ENCODE measurements at regions not wholly inside any gene's neighbourhood (a gene's known extent, or its start where the extent isn't known, plus 50 kb on each side); places are given as distances from the start of the nearest gene placed in this dataset.
A peak's percentile ranks its signal among the peaks of the same experiment; 100 is the strongest.

- DNase-seq = no peak
These were observed 146.6 kb upstream of the TBL1X start for GRCh38 chrX:9318213-9318612.

GRCh38 chrX:9318766-9319165 is 146.1 kb upstream of the TBL1X start:
- DNase-seq = no peak

- no peak for DNase-seq
These were observed 143.9 kb upstream of the TBL1X start for GRCh38 chrX:9320940-9321339.

- no peak for DNase-seq
These were observed 140.2 kb upstream of the TBL1X start for GRCh38 chrX:9324676-9325075.

DNA sequence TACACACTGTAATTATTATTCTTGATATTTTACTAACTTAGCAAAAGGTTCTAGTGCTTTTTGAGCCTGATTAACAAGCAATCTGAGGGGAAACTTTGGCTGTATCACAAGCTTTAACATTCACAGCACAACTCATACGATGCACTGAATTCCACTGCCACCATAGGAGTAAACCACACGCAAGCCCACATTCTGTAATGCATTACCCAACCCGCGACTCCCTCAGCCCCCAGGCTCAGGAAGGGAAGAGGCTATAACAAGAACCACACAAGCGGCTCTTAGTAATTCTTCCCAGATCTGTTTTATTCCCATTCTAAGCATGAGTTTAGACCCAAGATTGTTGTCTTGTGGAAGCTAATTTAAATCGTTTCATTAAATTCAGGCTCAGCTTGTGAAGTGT is 138.5 kb upstream of the TBL1X start:
- DNase-seq = no peak

DNA sequence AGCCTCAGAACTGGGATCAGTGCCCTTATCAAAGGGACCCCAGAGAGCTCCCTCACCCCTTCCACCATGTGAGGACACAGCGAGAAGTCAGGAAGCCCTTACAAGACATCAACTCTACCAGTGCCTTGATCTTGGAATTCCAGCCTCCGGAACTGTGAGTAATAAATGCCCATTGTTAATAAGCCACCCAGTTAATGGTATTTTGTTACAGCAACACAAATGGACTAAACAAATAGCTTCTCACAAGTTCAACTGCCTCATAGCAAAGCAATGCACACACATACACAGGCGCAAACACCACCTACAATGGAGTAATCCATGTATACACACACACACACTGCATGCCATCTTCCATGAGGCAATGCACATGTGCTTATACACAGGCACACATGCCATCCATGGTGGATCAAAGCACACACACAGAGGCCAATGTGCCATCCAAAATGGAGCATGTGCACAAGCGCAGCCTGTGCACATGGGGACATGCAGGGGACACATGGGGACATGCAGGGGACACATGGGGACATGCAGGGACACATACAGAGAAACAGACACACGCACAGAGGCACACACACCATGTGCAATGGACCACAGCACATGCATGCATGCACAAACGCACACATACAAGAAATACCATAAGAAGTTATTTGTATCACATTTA is 137.6 kb upstream of the TBL1X start:
- DNase-seq = no peak

GRCh38 chrX:9327747-9328145 is 137.1 kb upstream of the TBL1X start:
- no peak for DNase-seq

GRCh38 chrX:9329056-9329455 is 135.8 kb upstream of the TBL1X start:
- no peak for DNase-seq

DNA sequence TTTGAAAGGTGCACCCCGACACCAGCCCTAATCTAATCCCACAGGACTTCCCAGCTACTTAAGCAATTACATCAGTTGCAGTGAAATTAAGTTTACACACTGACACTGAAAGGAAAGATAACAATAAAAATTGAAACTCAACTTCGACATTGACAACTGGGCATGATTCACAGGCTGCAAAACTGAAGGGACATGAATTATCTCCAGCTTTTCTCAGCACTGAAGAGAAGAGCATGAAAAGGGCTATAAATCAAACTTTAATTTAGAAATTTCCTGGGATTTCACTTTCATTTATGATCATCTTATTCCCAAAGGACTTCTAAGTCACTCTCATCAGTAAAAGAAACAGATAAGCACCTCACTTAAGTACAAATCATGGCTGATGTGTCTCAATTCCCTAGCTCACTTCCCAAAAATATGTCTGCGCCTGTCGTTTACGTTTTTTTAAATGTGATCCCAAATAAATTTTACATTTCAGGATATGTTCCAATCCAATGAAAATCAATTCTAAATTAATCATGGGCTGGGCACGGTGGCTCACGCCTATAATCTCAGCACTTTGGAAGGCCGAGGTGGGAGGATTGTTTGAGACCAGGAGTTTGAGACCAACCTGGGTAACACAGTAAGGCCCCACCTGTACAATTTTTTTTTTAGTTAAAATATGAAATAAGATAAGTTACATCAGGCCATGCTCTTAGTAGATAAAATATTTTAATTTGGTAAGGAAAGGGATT is 134.4 kb upstream of the TBL1X start:
- no peak for DNase-seq

DNA sequence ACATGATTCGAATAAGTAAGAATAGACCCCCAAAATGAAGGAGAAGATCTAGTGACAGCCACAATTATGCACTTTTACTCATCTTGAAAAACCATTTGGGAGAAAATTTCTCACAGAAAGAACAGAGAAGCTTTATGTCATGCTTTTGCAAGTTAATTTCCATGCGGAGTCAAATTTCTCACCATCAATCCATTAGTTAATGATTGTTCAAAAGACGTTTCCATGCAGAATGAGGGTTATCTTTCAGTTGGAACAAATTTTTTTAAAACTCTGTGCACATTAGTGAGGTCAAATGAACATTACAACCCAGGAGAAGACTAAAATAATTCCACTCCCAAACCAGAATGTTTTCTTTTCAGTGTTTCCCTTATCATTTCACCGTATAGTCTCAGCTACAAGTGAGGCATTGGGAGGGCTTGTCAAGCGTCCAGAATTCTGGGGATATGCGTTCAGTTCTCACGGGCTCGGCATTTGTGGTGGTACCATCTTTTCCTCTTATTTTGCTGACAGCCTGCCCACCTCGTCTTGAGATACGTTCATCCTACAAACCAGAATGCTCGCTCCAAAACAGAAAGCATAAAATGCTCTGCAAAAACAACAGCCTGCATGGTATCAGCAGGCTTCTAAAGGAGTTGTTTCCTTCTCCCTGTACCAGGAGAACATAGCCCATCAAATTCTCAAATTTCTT is 130.8 kb upstream of the TBL1X start:
- no peak for DNase-seq

DNA sequence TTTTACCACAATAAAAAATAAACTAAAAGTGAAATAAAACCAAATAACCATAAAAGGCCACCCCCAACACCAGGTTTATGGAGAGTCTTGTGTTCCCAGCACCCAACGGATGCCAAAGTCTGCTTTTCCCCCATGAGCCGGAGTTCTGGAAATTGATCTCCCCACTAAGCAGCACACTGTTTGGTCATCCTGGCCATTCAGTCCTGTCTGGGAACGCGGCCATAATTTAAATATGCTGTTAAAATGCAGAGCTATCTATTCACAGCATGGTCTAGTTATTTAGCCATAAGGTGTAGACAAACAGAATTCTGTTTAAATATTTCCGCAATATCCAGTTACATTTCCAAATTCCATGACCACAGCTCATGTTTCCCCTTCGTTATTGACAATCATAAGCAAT is 129.6 kb upstream of the TBL1X start:
- DNase-seq = no peak

DNA sequence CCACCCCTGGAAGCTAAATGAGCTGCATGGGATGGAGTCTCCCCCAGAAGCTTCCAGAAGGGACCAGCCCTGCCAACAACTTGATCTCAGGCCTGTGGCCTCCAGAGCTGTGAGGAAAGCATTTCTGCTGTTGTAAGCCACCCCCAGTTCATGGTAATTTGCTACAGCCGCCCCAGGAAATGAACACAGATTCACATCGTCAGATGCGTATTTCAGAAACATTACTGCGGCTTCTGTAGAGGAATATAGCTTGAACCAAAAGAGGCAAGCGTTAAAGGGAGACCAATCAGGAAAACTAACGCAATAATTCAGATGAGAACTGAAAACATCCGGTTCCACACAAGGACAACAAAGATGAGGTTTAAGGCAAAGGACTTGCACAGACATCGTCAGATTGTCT is 128.4 kb upstream of the TBL1X start:
- DNase-seq = no peak

DNA sequence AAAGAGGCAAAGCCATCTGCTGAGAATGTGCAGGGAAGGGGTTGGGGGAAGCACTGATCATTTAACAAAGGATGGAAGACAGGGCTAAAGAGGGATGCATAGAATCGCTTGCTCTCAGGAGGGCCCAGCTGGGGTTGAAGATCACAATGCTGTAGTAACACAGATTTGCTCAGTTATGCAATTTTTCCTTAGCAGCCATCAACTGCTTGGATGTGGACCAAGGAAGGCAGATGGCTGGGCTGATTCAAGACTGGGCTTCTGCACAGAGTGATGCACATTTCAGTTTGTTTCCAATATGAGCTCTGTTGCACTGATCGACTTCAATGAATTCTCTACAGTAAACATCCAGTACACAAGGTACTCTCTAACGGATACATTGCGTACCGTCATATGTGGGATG is 127.8 kb upstream of the TBL1X start:
- no peak for DNase-seq

- DNase-seq = no peak
These were observed 125.9 kb upstream of the TBL1X start for GRCh38 chrX:9338986-9339385.

GRCh38 chrX:9339603-9340491 is 125.0 kb upstream of the TBL1X start:
- DNase-seq = no peak

GRCh38 chrX:9340598-9341290 is 124.1 kb upstream of the TBL1X start:
- DNase-seq = peak; percentile 49 to 56

DNA sequence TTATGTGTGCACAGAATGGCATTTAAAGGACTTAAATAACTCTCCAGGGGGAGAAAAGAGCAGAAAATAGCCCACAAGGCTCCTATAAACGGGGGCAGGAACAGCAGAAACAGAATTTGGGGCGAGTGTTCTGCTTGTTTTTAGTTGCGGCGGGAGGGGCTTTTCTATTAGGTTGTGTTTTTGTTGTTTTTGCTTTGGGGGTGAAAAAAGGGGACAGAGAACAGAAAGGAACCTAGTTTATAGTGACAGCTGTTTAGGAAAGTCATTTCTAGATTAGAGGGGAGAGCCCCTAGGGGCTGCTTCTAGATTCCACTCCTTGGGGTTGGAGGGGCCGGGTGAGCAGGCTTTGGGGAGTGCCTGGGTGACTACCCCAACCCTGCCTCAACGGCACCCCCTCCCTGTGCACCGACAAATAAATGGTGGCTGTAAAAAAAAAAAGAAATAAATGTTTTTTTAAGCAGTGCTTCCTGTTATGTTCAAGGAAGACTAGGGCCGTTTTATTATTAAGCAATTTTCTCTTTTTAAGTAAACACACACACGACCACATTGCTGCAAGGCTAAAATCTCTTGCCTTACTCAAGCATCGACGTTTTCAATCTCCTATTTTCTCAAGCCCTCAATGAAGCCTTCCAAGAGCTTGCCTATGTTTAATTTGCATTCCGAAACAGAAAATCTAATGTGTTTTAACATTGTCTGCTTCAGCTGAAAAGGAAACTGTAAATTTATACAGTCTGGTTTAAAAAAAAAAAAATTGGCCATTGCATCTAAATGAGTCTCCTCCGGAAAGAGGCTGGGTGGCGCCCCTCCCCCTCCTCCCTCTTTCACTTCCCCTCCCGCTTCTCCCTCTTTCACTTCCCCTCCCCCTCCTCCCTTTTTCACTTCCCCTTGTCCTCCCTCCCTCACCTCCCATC is 123.3 kb upstream of the TBL1X start:
- peak; percentile 68 to 71 for DNase-seq

DNA sequence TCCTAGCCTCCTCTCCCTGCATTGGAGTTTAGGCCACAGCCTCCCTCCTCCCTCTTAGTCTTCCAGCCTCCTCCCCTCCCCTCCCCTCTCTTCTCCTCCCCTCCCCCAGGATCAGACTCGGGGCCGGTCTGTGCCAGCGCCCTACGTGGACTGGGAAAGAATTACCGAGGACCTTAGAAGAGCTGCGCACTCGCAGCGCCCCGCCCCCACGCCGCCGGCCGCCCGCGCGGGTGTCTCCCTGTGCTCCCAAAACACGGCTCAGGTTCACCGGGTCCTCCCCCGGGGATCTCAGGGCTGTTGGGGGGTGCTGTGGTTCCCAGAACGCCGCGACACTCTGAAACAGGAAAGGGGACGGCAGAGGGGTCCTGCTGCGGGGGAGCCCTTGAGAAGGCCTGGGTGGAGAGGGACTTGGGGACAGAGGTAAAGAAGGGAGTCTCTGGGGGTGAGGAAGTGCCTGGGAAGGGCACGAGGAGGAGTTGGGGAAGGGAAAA is 122.3 kb upstream of the TBL1X start:
- DNase-seq = peak; percentile 3 to 5

- no peak for DNase-seq
These were observed 120.9 kb upstream of the TBL1X start for GRCh38 chrX:9343971-9344370.

DNA sequence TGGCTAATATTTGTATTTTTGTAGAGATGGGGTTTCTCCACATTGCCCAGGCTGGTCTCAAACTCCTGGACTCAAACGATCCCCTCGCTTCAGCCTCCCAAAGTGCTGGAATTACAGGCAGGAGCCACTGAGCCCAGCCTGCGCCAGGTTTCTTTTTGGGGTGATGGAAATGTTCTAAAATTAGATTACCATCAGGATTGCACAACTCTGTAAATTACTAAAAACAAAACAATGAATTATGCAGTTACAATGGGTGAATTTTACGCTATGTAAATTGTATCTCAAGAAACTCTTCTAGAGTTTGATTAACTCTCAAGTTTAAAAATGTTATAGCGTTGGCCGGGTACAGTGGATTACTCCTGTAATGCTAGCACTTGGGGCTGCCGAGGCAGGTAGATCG is 118.9 kb upstream of the TBL1X start:
- DNase-seq = no peak
